Right forelimb (tissue), 1 donor: ENCODE measurements at regions not wholly inside any gene's neighbourhood (a gene's known extent, or its start where the extent isn't known, plus 50 kb on each side); places are given as distances from the start of the nearest gene placed in this dataset.

ENCODE experiments used
- DNase-seq: peaks from one replicate; pipeline ENCODE4 v3.0.0-alpha.2; 2018

DNA sequence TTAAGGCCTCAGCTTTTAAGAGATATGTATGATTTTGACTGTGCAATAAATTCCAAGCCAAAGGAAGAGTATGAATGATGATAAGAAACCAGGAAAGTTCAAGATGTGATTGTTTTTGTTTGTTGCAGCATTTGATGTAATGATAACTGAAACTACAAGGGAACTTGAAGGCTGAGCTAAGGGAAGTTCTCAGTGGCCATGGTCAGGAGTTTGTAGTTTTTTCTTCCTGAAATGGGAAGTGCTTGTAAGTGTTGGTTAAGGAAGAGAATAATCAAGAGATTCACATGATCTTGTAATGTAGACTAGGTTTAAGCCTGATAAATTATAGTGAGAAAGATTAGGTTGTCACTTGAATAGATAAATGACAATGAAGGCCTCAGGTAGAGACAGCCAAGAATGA lies 53.4 kb downstream of the PTCHD4 start:
- no peak for DNase-seq

DNA sequence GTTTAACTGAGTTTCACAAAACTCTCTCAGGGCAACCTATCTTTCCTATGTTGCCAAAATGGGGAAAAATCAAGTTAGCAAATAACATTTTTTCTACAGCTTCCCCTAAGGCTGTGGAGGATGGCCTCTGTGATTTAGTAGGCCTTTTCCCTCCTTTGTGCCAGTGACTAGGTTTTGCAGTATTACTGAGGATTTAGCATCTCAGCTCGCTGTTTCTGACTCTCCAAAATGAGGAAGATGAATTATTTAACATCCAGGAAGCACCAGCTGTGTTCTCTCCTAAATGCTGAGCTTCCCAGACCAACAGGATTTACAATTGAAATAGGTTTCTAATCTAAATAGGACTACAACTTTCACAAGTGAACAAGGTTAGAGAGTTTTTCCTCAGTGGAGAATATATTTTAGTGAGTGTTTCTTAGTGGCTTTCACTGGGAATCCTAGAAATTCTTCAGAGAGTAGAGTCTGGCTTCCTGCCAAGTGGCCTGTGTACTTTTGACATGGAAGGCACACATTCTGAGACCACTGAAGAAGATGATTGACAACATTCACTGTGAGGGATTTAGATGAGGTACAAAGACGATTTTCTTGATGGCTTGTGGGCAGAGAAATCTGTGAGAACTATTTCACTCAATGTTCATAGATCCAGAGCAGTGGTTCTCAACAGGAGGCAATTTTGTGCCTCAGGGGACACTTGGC lies 62.4 kb downstream of the PTCHD4 start:
- no peak for DNase-seq

DNA sequence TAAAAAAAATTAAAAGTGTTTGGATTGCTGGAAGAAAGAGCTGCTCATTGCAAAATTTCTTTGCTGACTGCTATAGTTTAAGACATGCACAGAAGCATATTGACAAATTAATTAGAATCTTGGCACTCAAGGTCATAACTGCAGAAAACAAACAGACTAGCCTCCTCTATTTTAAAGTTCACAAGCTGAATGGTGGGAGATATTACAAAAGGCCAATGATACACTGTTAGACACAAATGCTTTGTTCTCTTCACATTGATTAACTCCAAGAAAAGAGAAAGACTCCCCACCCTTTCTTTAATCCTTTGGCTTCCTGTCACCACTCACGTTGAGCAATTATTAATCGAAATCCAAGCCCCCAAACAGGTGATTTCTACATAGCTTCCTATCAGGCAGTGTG lies 69.1 kb downstream of the PTCHD4 start:
- DNase-seq = no peak

DNA sequence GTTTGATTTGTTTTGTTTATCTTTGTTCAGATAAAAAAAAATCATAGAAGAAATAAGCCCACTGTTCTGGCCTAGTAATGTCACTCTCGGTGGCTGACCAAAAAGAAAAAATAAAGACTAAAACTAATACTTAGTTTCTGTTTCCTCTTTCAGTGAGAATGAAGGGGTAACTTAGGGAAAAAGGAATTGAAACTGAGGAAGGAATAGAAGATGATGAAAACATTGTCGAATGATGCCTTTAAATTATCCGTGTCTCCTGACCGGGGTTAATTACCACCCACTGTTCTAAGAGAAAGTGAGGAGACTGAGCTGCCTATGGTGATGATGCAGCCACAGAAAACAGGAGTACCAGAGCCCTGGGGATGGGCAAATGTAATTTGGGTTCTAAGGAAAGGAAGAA lies 73.1 kb downstream of the PTCHD4 start:
- no peak for DNase-seq

DNA sequence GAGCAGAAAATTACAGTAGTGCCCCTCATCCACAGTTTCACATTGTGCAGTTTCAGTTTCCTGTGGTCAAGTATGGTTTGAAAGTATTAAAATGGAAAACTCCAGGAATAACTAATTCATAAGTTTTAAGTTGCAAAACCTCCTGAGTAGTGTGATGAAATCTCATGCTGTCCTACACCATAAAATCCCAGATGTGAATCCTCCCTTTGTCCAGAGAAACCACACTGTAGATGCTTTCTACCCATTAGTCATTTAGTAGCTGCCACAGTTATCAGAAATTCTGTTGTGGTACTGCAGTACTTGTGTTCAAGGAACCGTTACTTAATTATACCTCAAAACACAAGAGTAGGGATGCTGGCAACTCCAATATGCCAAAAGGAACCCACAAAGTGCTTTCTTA lies 74.7 kb downstream of the PTCHD4 start:
- DNase-seq = no peak

DNA sequence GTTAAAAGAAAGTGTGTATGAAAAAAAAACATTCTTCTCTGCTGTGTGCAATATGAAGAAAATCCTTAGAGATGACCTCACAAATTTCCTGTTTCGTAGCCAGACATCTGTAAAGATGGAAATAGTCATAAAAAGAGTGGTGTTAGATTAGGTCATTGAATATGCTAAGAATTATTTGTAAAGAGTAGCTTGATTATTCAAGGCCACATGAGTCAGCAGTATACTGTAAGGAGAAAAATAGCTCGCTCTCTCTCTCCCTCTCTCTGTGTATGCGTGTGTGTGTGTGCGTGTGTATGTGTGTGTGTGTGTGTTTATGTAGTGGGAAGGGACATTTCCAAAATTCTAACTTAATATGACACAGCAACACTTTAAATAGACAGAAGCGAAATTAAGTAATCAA lies 78.8 kb downstream of the PTCHD4 start:
- DNase-seq = no peak

DNA sequence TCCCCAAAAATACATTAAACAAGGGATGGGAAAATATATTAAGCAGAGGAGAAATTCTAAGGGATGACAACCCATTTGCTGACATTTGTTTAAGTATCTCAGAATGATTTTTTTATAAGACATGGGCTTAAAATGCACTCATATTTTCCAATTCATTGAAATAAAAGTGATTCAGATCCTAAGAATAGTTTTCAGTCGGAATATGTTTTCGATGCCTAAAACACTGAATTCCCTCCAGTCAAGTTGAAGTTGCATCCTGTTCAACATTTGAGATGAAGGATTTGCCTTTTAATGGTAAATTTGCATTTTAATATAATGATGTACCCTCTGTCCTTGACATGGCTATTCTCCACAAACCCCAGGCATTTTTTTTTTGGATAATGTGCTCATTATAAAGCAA lies 79.3 kb downstream of the PTCHD4 start:
- no peak for DNase-seq

DNA sequence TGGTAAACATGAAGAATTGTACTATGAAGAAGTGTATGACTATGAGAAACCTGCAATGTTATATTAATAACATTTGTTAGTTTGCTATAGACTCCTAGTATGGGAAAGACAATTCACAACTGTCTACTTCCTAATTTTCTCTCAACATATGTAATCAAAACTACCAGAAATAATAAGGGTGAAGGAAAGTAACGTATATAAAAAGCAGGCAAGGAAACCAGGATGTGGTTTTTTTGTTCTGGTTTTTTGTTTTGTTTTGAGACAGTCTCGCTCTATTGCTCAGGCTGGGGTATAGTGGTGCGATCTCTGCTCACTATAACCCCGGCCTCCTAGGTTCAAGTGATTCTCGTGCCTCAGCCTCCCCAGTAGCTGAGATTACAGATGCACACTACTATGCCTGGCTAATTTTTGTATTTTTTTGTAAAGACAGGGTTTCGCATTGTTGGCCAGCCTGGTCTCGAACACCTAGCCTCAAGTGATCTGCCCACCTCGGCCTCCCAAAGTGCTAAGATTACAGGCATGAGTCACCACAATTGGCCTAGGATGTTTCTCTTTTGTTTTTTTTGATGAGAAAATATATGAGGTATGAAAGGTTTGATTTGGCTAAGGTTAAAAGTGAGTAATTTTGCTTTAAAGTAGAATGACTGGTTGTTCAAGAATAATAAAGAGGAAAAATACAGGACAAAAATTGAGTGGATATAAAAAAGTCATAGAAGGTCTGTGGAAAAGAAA lies 83.1 kb downstream of the PTCHD4 start:
- no peak for DNase-seq

DNA sequence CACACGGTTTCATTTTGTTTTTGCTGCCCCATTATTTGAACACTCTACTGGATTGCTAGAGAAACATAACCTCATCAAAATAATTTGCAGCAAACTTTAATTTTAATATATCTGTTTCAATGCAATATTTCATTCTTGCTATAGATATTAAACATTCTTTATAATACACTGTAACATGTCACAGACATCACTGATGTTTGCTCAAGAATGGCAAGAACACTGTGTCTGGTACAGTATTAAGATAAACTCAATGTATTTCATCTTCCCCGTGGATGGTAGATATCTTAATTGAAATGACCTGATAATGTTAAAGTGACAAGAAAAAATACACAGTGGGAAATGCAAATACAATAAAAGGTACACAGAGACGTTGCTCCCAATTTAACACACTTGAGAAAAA lies 86.0 kb downstream of the PTCHD4 start:
- DNase-seq = no peak

DNA sequence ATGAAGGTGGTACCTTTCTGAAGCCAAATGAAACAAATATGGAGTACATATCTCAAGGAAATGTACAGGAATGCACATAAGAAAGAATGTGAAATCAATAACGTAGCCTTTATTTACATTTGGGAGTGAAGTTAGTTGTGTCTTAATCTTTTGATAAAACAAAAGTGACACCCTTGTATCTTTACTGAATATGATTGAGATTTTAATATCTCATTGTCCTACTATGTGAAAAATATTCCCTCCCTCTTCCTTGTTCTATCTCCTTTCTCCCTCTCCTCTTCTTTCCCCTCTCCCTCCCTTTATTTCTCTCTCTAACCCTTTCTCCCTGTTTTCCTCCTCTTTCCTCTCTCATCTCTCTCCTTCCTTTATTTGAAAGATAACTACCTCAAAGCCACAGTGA lies 89.1 kb downstream of the PTCHD4 start:
- no peak for DNase-seq

DNA sequence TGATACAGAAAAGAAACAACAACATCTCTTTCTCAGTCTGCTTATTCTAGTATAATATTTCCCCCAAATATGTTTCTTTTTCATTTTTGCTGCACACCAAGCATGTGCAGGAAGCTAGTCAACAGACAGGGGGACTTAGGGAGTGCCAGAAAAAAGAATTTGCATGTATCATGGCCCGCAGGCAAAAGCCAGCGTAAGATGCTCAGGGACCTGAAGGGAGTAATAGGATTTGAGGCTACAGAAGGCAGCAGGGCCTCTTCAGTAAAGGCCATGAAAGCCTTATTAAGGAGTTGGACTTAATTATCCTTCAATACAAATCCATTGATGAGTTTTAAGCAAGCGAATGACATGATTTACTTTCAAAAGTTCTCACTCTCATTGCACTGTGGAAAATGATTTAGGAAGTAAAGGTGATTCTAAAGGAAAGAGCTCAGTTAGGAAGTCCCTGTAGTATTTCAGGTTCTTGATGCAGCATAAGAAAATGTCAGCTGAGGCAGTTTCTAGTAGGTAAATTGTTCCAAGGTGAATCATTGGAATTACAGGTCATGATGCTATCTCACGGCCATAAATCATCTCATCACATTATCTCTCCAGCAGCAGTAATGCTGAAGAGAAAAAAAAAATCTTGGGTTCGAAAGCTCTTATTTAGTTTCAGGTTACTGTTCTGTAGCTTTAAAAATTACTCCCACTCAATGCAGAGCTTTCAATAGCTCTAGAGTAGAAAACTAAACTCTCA lies 94.8 kb downstream of the PTCHD4 start:
- no peak for DNase-seq

DNA sequence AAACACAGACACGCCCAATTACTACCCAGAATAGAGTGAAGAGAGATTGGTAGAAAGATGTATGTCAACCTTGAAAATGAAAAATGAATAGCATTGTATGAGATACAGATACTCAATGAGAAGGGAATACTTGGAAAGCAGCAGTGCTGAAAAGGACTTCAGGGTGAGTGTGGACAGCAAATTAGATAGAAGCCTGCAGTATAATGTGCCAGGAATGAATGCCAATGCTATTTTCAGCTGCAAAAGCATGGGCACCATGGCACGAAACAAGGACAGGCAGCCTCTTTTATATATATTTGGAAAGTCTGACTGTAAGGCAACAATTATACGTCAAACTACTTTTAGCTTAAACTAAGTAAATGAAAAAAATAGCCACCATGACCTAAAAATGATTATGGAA lies 118.2 kb downstream of the PTCHD4 start:
- no peak for DNase-seq

DNA sequence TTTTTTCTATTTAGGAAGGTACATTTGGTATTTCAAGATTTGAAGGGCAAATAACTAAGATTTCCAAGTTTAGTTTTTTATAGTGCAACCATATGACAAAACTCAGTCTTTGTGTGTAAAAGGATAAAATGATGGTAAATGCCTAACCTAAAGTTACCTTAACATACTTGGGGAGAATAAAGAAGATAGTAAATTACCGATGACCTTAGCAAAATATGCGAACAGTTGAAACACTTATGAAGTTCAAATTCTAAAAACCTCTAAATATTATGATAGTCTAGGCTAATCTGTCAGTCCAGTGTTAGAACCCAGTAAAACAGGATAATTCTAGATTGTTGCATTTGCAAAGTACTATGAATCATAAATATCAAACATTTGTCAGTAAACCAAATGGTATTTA lies 127.5 kb downstream of the PTCHD4 start:
- DNase-seq = no peak

DNA sequence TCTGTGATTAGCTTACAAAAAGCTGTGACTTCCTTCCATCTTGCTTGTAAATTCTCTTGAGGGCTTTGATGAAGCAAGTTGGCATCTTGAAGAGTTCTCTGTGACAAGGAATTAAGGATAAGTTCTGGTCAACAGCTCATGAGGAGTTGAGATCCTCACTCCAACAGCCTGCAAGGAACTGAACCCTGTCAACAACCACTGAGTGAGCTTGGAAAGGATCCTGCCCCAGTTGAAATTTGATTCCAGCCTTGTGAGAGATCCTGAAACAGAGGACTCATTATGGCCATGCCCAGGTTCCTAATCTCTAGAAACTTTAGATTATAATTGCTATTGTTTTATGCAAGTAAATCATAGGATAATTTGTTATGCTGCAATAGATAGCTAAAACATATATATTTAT lies 133.7 kb downstream of the PTCHD4 start:
- no peak for DNase-seq

DNA sequence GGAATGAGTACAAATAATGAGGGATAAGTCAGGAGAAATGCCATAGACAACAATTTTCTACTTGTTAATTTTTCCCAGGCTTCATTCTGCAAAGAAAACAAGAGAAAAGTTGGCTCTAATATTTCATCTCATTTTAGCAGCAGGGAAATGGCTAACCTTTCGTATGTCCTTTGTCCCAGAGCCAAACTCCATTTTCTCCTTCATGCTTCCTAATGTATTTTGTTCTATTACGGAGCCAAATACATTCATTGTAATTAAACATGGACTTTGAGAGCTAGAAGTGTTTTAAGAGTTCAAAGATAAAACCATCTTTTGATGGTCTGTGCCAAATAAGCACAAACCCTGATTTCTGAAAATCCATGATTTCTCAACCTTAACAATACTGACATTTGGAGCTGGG lies 136.9 kb downstream of the PTCHD4 start:
- DNase-seq = no peak

DNA sequence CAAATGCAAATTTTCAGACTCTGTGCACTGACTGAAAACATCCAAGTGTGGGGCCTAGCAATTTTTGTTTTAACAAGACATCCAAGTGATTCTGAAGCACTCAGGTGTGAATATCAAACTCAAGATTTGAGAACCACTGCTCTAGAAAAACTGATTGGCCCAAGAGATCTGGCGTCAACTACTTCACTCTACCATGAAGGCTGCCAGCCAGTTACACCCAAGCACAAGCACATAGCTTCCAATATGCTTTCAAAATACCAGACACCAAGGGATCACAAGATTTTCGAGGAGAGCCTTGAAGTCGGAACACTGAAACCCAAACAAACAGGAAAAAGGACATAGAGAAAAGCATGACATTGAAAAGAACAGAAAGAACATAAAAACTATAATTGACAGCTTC lies 140.2 kb downstream of the PTCHD4 start:
- no peak for DNase-seq

DNA sequence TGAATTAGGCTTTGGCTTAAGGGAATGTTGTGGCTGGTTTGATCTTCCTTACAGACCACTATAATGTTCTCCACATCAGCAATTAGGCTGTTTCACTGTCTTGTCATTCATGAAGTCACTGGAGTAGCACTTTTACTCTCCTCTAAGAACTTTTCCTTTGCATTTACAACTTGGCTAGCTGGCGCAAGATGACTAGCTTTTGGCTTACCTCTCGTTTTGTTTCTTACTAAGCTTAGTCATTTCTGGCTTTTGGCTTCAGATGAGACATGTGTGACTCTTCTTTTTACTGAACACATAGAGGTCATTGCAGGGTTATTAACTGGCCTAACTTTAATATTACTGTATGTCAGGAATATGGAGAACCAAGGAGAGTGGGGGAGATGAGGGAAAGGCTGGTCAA lies 143.2 kb downstream of the PTCHD4 start:
- DNase-seq = no peak

DNA sequence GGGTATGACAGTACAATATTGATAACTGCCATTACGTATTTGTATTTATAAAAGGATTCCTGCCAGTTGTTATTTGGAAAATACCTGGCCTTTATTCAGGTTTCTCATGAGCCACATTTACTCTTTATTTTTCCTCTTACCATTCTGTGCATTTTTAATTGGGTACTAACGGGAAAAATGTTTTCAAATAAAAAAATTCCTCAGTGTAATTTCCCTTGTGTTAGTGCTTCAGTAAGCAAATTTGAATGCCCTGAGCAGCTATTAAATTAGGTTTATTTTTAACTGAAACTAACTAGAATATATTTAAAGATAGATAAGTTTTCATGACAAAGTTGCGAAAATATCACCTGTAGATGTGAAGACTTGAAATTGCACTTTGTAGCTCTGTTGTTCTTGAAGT lies 146.0 kb downstream of the PTCHD4 start:
- no peak for DNase-seq

DNA sequence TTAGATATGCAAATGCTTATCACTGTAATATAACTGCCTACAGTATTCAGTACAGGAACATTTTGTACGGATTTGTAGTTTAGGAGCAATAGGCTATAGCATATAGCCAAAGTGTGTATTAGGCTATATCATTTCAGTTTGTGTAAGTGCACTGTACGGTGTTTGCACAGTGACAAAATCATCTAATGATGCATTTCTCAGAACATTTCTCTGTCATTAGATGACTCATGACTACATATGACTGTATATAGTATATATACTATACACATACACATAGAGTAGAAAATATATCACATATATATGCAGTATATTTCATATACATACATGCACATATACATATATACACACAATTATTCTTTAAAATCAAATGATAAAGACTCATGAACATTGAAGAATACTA lies 158.4 kb downstream of the PTCHD4 start:
- DNase-seq = no peak

DNA sequence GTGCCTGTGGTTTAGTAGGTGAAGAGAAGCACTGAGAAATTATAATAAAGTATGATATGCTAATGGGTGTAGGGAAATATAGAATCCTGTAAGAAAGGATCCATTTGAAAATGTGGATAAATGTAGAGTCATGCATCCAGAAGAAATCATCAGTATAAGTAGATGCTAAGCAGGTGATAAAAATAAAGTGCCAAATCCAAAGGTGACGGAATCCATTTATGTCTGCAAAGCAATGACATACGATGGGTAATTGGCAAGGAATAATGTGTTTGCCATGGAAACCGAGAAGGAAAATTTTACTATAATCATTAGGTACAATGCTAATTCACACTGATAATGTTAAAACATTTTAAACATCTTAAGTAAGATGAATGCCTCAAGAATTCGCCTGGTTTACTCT lies 163.0 kb downstream of the OPN5 start:
- no peak for DNase-seq

DNA sequence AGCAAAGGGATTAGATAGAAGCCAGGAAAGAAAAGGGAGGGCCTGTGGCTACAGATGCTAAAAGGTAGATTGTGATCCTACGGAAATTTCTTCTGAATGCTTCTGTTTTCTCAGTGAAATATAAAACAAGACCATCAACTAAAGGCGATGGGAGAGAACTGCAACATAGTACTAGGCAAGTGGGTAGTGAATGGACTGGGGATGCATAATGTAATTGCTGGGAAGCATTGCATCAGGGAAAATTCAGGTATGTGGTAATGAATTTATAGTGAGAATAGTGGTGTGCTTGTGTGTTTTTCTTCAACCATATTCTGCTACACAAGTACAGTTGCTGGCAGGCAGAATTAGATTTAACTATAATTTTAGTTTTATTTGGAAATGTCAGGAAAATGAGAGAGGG lies 156.6 kb downstream of the OPN5 start:
- DNase-seq = no peak

DNA sequence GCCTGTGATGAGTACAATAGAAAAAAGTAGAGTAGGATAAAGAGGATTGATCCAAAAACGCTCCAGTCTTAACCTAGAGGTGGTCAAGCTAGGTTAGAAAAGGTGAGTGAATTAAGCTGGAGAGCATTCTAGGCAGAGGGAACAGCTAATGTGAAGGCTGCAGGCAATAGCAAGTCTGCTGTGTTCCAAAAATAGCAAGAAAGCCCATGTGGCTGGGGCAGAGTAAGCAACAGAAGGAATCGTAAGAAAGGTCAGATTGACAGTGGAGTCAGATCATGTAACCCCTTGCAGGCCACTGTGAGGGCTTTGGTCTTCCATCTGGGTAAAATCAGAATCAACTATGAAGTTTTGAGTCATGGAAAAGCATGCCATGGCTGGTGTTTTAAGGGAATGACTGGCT lies 155.0 kb downstream of the OPN5 start:
- no peak for DNase-seq

DNA sequence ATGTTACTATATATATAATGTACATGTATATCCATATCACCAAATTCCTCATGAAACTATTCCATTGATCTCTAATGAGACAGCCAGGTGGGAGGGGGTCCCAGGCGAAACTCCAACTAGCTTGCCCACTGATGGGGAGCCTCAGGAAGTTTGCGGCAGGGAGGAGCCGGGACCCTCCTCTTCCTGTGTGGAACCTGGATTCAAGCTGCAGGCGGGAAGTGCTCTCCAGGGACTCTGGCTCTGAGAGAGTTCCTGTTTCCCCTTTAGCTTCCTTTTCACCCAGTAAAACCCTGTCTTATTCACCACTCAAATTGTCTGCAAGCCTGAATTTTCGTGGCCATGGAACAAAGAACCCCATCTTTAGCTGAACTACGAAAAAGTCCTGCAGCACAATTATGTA lies 152.2 kb downstream of the OPN5 start:
- DNase-seq = no peak

DNA sequence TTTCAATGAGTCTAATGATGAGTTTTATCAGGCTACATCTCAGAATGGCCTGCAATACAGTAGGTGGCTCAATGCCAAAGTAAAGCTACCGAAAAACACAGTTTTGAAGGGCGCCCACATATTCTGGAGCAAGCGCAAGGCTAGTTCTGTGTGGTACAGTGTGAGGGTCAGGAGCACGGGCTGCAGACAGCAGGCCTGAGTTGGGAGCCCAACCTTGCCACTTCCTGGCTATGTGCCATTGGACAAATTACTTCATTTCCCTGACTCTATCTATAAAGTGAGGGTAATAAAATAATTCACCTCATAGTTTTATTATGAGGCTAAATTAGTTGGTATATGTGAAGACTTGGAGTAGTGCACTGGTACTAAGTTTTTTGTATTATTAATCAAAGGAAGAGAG lies 150.7 kb downstream of the OPN5 start:
- DNase-seq = no peak
